ENCODE measurements at regions not wholly inside any gene's neighbourhood (a gene's known extent, or its start where the extent isn't known, plus 50 kb on each side); places are given as distances from the start of the nearest gene placed in this dataset.
"Not testable (repeated sequence)": the region's sequence is repeated elsewhere in the genome, so short reads cannot be mapped to it uniquely, and the experiment has no call there.

DNA sequence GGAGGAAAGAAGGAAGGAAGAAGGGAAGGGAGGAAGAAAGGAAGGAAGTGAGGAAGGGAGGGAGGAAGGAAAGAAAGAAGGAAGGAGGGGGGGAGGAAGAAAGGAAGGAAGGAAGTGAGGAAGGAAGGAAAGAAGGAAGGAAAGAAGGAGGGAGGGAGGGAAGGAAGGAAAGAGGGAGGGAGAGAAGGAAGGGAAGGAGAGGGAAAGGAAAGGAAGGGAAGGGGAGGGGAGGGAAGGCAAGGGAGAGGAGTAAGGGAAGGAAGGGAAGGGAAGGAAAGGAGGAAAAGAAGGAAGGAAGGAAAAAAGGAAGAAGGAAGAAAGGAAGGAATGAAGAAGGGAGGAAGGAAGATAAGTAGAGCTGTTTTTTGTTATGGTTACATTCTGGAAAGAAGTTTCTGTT is 141.2 kb downstream of the LRRC3B start:
- DNase-seq: no peak

DNA sequence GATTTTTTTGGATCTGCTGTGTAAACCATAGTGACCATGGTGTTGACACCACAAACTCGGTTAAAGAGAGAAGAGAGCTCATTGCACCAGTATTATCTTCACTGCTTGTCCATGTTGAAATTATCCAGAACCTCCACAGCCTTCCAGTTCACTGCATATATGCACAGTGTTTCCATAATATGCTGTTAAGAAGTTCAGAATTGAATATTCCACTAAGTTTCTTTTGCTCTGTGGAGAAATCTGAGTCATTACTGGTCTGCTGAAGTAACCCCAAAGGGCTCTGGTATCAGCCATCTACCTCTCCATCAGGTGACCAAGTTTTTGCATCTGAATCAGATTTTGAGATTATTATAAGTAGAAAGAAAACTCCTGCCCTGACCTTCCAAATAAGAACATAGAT is 143.5 kb downstream of the LRRC3B start:
- no peak for DNase-seq

DNA sequence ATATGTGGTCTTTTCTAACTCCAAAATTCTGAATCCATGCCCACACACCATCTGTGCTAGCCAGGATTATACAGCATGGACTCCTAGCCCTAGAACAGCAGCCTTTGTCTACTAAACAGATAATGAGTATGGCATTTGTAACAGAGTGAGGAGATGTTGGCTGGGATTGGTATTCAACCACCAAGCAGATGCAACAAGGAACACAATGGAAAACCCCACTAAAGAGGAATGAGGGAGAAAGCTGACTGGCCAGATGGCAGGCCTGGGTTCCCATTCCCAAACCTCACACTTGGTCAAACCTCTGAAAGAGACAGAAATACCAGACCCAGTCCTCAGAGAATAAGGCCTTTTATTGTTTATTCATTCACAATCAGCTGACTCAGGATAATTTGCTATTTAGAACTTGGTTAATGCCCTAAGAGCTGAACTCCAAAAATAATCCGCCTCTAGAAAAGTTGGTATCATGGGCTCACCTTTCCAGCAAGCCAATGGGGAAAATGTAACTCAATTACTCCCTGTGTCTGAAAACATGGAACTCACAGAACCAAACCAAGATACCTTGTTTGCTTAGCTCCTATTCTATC is 145.6 kb downstream of the LRRC3B start:
- DNase-seq: no peak

DNA sequence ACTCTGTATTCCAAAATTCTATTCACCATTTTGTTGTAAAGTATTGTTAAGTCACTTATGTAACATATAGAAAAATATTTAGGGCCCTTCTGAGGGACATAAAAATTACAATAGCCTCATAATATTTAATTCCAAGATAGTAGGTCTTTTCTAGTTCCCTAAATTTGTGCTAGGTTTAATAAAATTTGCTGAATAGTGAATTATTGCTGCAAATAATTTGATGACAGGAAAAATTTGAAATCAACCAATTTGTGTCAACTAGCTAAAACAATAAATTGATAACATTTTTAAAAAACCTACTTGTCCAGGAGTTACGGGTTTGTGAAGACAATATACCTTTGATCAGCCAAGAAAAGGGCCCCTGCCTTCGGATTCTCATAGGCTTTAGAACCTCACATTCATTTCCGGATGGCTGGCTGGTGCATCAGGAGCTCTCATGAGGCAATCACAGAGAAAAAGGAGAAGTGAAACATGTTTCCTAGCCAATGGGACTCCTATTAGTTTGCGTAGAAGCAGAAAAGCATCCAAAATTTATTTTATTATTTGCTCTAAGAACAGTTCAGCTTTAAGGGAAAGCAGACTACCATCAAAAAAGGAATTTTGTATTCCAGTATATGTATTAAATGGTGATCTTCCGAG is 177.2 kb downstream of the LRRC3B start:
- DNase-seq: no peak

DNA sequence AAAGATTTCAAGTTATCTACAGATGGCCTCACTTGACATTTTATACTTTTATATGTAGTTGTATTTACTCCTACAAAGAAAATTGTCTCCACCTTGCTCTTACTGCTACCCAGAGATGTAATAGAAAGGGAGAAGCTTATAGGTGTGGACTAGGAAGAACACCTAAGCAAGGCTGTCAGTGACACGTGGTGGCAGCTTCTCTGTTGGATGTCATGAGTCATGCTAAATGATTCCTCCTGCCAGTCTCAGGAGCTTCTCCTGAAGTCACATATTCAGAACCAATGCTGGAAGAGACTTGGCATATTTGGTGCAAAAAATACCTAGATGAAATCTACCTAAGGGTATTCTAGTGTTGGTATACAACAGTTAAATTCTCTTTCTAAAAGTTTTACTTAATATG is 184.7 kb downstream of the LRRC3B start:
- DNase-seq: no peak

DNA sequence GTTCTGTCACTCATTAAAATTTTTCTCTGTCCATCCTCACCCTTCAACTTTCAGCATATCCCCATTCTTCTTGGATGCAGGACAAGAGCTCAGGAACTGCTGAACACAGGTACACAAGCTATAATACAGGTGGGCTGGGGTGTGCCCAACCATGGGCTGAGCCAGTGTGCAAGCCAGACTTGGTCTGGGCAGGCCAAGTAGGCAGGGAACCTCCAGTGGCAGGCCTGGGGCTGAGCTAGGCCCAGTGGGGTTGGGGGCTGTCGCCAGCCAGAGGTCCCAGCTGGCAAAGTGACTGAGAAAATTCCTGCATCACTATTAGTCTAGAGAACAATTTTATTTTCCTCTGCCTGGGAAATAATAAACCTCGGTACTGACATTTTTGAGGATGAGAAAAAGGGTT is 202.9 kb downstream of the LRRC3B start:
- DNase-seq: no peak

DNA sequence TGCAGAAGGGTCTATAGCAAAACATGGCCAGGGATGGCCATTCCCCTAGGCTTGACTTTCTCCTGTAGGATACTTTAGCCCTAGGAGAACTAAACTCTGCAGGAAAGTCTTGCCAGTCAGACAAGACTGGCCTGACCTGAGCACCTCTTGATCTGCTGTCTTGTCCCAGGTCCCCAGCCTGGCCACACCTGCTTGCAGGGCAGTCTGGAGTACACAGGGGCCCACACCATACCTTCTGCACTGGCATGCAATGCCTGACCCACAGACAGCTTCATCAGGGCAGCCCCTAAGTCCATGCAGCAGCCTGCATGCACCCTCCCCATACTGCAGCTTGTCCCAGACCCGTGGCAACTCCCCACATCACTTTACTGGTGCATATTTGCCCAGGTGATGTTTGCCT is 204.6 kb downstream of the LRRC3B start:
- no peak for DNase-seq

DNA sequence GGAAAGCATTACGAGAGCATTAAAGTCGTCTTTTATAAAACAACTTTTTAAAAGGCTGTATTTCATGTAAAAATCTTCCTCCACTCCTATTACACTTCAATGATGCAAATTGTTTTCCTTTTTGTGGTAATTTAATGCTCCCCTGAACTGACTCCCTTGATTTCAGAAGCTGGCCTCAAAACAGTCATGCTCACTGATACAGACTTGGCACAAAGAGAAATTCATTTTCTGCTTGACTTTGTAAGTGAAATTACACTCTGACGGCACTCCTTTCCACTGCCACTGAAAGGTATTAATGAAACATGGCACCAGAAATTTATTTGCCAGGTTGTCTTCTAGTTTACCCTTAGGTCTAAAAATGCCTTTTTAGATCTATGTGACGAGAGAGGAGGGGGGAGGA is 215.5 kb downstream of the LRRC3B start:
- no peak for DNase-seq

DNA sequence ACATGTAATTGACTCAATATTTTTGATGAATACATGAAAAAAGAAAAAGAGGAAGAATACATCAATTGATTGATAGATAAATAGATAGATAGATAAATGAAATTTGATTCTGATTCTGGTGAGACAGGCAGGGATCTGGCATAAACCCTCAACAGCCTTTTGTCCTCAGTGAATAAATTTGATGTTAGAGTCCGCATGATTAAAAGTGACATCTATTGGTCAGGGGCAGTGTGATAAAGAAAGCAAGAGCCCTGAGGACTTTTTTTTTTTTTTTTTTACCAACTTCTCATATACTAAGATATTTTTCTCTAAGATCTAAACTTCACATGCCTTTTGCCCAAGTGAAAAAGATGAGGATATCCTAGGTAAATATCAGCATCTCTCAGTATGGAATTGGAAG is 216.4 kb downstream of the LRRC3B start:
- no peak for DNase-seq

DNA sequence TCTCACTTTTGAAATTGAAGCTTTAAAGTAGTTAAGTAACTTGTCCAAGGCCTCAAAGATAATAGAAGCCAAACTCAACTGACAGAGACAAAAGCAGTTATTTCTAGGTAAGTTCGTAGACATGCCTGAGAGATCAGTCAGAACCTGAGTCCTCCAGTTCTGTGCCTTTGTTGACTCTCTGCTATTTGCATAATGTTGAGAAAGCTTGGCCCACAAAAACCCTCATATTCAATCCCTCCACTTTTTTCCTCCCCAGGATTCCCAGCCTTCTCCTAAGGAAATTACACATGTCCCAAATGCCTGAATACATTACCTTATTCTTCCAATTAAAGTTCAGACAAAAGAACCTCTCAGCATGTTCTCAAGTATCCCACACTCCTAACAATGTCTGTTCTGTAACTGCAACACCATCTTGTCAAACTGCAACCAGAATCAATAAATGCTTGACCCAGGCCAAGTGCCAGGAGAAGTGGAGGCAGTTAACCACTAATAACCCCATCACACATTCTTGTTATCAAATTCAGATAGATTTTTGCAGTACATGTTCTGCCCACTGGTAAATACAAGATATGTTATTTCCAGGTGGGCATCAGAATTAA is 217.8 kb downstream of the LRRC3B start:
- no peak for DNase-seq

DNA sequence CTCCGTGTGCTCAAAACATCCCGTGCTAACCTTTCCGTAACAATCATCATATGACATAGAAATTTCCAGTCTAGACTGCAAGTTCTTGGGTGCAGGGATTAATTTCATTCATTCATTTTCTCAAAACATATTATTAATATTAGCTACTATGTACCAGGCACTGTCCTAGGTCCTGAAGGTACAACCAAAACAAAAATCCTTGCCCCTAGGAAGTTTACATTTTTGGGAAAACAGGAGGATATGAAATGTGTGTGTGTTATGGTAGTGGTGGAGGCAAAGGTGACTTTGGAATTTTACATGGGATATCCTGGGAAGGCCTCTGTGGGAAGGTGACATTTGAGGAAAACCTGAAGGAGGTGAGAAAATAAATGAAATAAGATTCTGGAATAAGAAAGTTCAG is 222.6 kb downstream of the LRRC3B start:
- DNase-seq: no peak

DNA sequence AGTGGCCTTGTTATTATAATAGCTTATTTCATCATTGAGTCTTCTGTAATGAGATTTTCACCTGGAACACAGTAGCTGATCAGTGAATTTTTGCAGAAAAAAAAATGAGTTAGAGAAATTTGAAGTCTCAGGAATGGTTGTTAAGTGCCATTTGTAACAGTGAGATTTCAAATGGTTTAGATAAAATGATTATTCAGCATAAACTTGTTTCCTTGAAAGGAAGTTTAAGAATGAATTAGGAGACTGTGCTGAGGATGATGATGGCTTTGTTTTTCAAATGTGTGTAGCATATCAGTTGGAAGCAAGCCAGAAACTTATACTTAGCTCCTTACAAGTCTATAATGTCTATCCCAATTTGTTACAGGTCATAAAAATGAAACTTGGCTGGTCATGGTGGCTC is 225.1 kb downstream of the LRRC3B start:
- DNase-seq: no peak

DNA sequence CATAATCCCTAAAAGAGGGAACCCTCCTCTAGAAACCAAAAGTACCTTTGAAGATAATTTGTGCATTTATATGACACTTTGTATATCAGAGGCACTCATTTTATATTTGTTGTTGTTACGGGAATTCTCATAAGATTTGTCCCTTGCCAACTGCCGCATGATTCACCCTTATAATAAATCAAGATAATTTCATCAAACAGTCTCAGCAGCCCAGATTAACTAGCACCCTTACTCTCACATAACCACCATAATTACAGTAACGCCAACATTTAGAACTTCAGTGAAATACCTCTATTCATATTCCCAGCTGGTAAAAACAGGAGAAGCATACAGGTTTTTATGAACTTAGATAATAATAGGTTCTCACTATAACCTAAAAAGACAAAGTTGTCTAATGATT is 271.9 kb downstream of the LRRC3B start:
- no peak for DNase-seq

DNA sequence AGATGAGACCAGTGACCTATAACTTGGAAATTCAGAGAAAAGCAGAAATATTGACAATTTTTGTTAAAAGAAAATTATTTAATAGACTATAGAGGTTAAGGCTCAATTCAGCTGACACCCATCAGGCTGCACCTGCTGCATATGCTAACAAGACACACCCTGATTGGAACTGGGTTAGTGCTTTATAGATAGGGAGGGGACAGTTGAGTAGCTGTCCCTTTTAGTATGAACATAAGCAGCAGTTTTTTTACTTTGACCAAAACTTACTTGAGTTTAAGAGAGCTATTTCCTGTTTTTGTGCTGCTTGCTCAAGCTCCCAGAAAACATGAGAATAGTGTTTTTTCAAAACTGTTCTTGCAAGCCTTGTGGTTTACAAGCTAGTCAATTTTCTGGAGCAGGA is 292.6 kb downstream of the LRRC3B start:
- DNase-seq: no peak

DNA sequence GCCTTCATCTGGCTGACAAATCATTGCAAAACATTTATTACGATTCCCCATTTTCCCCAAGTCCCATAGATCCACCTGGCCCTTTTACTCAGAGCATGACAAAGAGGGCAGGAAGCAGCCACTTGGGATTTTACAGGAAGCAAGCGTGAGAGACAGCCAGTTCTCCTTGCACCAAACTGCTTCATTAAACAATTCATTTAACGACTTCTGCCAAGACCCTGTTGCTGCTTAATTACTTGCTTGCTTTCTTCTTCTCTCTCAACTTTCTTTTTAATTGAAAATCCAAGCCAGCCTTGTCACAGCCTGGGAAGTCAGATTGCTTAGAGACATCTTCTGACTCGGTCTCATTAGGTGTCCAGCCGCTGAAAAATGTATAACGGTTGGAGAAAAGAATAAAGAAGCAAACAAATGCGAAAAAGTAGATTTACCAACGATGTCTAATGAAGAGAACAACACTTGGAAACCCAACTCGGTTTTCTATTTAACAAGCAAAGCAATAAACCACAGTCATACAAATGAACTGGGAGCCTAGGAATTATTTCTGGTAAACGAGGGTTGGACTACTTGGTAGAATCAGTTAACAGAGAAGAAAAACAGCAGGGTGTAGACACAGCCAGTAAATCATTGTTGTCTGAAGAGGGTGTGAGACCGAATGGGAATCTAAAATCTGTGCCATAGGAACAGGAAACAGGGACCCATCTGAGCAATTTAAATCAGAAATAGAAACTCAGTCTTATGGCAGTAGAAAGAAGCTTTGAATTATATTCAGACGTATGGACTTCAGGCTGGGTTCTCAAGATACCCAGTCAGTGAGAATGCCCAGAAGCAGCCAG is 298.3 kb downstream of the LRRC3B start:
- no peak for DNase-seq

DNA sequence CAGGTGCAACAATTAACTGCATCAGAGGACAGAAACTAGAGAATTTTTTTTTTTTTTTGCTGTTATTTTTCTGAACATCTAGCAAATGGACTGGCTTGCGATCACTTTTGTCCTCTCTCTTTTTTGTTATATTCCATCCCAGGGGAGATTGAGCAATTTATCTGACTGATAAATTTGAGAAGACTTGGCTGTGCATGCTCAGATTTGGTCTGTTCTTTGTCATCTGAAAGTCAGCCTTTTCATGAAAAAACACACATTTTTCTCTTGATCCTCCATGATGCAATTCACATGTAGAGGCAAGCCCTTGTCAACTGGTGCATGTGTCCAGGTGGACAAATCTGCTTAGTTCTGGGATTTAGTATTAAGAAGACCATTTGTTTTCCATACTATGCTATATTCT is 309.3 kb downstream of the LRRC3B start:
- no peak for DNase-seq

DNA sequence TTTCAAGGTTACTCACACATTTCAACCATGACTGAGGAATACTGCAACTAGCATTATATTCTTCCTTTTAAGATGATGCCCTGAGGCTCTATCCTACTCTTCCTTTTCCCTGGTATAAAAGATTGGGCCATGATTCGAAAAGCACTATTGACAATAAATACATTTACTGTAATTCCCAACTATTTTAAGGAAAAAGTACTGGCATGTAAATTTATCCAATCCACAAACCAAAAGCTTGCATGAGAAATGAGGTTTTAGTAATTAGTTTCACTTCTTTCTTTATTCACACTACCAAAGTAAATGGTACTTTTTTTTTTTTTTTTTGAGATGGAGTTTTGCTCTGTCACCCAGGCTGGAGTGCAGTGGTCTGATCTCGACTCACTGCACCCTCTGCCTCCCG is 310.2 kb downstream of the LRRC3B start:
- no peak for DNase-seq

DNA sequence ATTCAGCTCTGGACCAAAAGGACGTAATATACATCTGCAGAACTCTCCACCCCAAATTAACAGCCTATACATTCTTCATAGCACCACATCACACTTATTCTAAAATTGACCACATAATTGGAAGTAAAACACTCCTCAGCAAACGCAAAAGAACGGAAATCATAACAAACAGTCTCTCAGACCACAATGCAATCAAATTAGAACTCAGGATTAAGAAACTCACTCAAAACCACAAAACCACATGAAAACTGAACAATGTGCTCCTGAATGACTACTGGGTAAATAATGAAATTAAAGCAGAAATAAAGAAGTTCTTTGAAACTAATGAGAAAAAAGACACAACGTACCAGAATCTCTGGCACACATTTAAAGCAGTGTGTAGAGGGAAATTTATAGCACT is 322.9 kb downstream of the LRRC3B start:
- DNase-seq: not testable (repeated sequence)

DNA sequence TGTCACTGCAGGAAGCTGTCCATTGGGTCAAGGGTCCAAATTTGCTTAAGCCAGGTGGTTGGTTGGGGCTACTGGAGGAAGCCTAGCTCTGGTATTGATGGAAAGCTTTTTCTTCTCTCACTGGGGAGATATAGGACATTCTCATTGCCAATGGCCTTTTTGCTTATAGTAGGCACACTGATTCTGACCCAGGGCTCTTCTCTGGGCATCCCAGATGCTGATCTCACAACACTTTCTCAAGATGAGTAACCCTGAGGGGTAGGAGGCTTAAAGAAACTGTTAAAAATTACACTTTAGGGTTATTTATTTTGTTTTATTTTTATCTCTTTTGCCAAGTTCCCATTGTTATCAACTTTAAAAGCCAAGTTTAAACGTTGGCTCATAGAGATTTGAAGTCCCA is 337.8 kb downstream of the LRRC3B start:
- no peak for DNase-seq

DNA sequence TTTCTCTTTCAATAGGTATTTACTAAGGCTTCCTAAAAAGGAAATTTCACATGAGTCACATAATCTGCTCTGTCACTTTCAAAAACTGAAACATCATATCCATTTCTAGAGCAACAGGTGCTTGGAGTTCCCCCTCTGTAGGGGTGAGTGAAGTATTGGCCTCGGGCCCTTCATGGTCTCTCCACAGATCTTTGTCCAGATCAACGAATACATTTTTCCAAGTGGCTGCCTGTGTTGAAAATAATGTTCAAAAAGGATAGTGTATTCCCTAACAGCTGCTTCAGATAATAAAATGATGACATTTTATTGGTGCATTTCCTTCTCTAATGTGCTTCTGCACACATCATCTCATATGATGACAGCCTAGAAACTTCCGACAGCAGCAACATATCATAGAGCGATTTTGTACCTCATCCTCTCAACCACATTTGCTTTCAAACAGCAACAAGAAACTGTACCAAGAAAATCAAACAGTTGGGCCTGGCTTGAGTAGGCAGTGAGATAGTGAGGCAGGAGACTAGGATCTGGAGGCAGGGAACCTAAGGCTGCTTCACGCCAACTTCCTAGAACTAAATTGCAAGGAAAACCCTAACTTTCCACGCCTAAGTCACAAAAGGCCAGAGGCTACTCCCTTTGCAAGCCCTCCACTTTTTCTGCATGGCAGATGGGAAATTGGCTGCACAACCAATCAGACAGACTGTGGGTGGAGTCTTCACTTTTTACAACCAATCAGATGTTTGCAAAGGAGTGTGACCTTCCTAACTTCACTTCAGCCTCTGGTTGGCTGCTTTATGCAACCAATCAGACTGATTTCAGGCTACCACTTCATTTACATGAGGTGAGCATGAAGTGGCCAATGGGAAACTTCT is 340.2 kb downstream of the LRRC3B start:
- DNase-seq: no peak

DNA sequence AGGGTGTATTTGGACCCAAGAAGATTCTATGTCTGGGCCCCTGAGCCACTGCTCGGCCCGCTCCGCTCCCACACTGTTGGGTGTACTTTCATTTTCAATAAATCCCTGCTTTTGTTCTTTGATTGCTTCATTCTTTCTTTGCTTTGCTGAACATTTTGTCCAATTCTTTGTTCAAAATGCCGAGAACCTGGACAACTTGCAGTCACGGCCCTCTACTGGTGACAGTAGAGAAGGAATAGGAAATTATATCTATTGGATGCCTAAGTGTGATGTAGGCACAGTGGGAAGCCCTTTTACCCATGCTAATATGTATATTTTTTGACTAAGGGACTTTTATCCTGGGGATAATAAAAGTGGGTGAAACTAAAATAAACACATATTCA is 340.8 kb downstream of the LRRC3B start:
- no peak for DNase-seq

DNA sequence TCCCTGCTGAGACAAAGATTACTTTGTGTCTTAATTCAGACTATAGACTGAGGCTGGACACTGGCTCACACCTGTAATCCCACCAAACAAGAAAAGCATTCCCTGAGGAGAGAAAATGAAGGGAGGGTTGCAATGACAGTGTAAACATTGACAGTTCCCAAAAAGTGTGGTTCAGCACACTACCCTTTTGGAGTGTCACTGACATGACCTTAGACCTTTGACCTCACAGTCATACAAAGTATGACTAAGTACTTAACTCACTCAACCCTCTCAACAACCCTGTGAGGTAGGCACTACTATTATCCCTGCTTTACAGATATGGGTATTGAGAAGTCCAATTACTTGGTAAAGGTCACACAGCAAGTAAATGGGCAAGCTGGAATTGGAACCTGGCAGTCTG is 341.7 kb downstream of the LRRC3B start:
- DNase-seq: no peak

DNA sequence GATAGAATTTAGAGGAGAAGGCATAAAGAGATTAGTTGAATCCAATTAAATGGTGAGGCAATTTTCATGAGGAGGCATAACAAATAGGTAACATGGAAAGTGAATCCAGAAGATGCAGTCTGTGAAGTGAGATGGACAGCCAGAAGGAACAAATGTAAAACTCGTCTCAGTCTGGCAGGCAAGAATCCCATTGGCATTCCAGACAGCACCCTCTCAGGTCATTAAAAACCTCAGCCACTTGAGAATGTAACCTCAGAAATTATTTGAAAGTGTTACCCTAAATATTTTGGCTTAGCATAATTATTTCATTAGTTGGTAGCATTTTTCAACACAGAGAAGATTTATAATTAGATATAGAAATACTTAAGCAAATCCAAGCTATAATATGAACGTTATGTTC is 342.3 kb downstream of the LRRC3B start:
- no peak for DNase-seq
